Liver (tissue), 8 donors: ENCODE measurements at regions not wholly inside any gene's neighbourhood (a gene's known extent, or its start where the extent isn't known, plus 50 kb on each side); places are given as distances from the start of the nearest gene placed in this dataset.

Experiments
- DNase-seq: peaks from one replicate; pipeline ENCODE4 v3.0.0-alpha.2; 2017; ENCODE audit warnings: low spot score
- H3K27ac ChIP-seq, 2 donors: one replicate each; pipeline ENCODE4 v1.7.0; 2013; ENCODE audit warnings: inconsistent platforms in 2 of 2, low read length in 2 of 2, control low read depth in 1 of 2, low read depth in 1 of 2, mild to moderate bottlenecking in 1 of 2
- H3K27me3 ChIP-seq, 4 donors: one replicate each; pipeline versions ENCODE4 v1.6.1 to v1.7.0; 2013; ENCODE audit warnings: low read length in 3 of 4, inconsistent platforms in 1 of 4, mild to moderate bottlenecking in 1 of 4, moderate library complexity in 1 of 4; ENCODE audit not compliant: control insufficient read depth in 4 of 4, insufficient read depth in 4 of 4
- H3K36me3 ChIP-seq, 4 donors: one replicate each; pipeline versions ENCODE4 v1.6.1 to v1.7.0; 2013; ENCODE audit warnings: low read length in 3 of 4, mild to moderate bottlenecking in 3 of 4, low read depth in 1 of 4, moderate library complexity in 1 of 4; ENCODE audit not compliant: control insufficient read depth in 4 of 4, insufficient read depth in 3 of 4
- H3K4me1 ChIP-seq, 4 donors: one replicate each; pipeline versions ENCODE4 v1.6.1 to v1.7.0; 2013; ENCODE audit warnings: low read length in 3 of 4, mild to moderate bottlenecking in 3 of 4, moderate library complexity in 1 of 4; ENCODE audit not compliant: control insufficient read depth in 4 of 4, insufficient read depth in 4 of 4
- H3K4me3 ChIP-seq, 3 donors: one replicate each; pipeline versions ENCODE4 v1.6.1 to v1.7.0; 2013; ENCODE audit warnings: low read length in 3 of 3, control low read depth in 1 of 3, low read depth in 1 of 3, mild to moderate bottlenecking in 1 of 3
- H3K9ac ChIP-seq, 2 donors: one replicate each; pipeline ENCODE4 v1.7.0; 2013; ENCODE audit warnings: low read length in 2 of 2, mild to moderate bottlenecking in 2 of 2, moderate library complexity in 2 of 2, control low read depth in 1 of 2, low read depth in 1 of 2
- H3K9me3 ChIP-seq, 4 donors: one replicate each; pipeline versions ENCODE4 v1.6.1 to v1.7.0; 2013; ENCODE audit warnings: low read length in 3 of 4; ENCODE audit not compliant: control insufficient read depth in 4 of 4
- EGR1 ChIP-seq, 2 donors: IDR thresholded peaks; 2 replicates each; pipeline ENCODE4 v1.6.1; 2016 to 2018; ENCODE audit warnings: antibody characterized with exemption in 2 of 2, low read depth in 2 of 2
- FOXA1 ChIP-seq: IDR thresholded peaks from 2 replicates; pipeline ENCODE4 v1.6.1; 2016; ENCODE audit warnings: antibody characterized with exemption
- FOXA2 ChIP-seq: IDR thresholded peaks from 2 replicates; pipeline ENCODE4 v1.6.1; 2016; ENCODE audit warnings: antibody characterized with exemption
- GABPA ChIP-seq, 2 donors: IDR thresholded peaks in 1 of 2; conservative IDR thresholded peaks in 1 of 2; 2 replicates each; pipeline ENCODE4 v1.6.1; 2016; ENCODE audit warnings: antibody characterized with exemption in 2 of 2, mild to moderate bottlenecking in 1 of 2, moderate library complexity in 1 of 2
- HNF4A ChIP-seq, 2 donors: conservative IDR thresholded peaks; 2 replicates each; pipeline ENCODE4 v1.6.1; 2016; ENCODE audit warnings: antibody characterized with exemption in 2 of 2, mild to moderate bottlenecking in 2 of 2
- HNF4G ChIP-seq: IDR thresholded peaks from 2 replicates; pipeline ENCODE4 v1.6.1; 2016; ENCODE audit warnings: antibody characterized with exemption
- JUND ChIP-seq, 2 donors: IDR thresholded peaks; 2 replicates each; pipeline ENCODE4 v1.6.1; 2016; ENCODE audit warnings: antibody characterized with exemption in 2 of 2
- MAX ChIP-seq: IDR thresholded peaks from 2 replicates; pipeline ENCODE4 v1.6.1; 2016; ENCODE audit warnings: antibody characterized with exemption
- NR2F2 ChIP-seq: IDR thresholded peaks from 2 replicates; pipeline ENCODE4 v1.6.1; 2016; ENCODE audit warnings: antibody characterized with exemption
- RAD21 ChIP-seq, 2 donors: IDR thresholded peaks; 2 replicates each; pipeline ENCODE4 v1.6.1; 2016; ENCODE audit warnings: antibody characterized with exemption in 2 of 2, mild to moderate bottlenecking in 2 of 2
- REST ChIP-seq: IDR thresholded peaks from 2 replicates; pipeline ENCODE4 v1.6.1; 2016; ENCODE audit warnings: antibody characterized with exemption, mild to moderate bottlenecking
- RXRA ChIP-seq, 2 donors: IDR thresholded peaks; 2 replicates each; pipeline ENCODE4 v1.6.1; 2017 to 2018; ENCODE audit warnings: antibody characterized with exemption in 2 of 2, mild to moderate bottlenecking in 1 of 2
- SP1 ChIP-seq: IDR thresholded peaks from 2 replicates; pipeline ENCODE4 v1.6.1; 2018; ENCODE audit warnings: antibody characterized with exemption, mild to moderate bottlenecking
- TAF1 ChIP-seq: conservative IDR thresholded peaks from 2 replicates; pipeline ENCODE4 v1.6.1; 2016; ENCODE audit warnings: antibody characterized with exemption, mild to moderate bottlenecking
- YY1 ChIP-seq: IDR thresholded peaks from 2 replicates; pipeline ENCODE4 v1.6.1; 2016; ENCODE audit warnings: antibody characterized with exemption, mild to moderate bottlenecking
- ZBTB33 ChIP-seq: IDR thresholded peaks from 2 replicates; pipeline ENCODE4 v1.6.1; 2016; ENCODE audit warnings: antibody characterized with exemption
- WGBS: extraction: QIAGEN DNeasy Blood & Tissue Kit; methylation state at CpG from one replicate; pipeline ENCODE4 v1.1.7; 2013; 5-methylcytosine and 5-hydroxymethylcytosine counted together
- TF ChIP-seq, protein P1 (sequence below): fragments of 150-350 bp; IDR thresholded peaks from 2 replicates; pipeline ENCODE4 v1.5.1; 2017; ENCODE audit warnings: improper control_type of control experiment, low read depth, low read length; ENCODE audit not compliant: missing input control
- TF ChIP-seq, protein P2 (sequence below): IDR thresholded peaks from 2 replicates; pipeline ENCODE4 v1.6.1; 2016; ENCODE audit warnings: antibody characterized with exemption
- donor health status: healthy.
- donor health status: healthy.
- donor health status: healthy.
- donor health status: healthy.
- donor health status: healthy.

DNA sequence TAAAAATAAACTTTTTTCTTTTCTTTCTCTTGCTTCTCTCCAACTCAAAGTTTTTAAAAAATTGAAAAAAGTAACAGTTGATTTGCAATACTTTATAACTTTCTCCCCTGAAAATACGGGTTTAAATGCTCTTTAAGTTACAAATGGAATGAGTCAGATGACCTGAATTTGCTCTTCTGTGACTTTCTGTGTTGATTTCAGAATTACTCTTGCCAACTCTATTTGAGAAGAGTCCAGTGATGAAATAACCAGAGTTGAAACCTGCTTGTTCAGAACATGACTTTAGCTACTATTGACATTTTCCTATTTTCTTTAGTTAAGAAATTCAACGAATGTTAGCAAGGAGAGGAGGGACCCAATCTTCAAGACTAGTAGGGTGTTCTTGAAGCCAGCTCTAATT, 146.1 kb upstream of the ZSWIM2 start (continued):
- no peak for TF ChIP-seq REST
- TF ChIP-seq, protein P1, sequence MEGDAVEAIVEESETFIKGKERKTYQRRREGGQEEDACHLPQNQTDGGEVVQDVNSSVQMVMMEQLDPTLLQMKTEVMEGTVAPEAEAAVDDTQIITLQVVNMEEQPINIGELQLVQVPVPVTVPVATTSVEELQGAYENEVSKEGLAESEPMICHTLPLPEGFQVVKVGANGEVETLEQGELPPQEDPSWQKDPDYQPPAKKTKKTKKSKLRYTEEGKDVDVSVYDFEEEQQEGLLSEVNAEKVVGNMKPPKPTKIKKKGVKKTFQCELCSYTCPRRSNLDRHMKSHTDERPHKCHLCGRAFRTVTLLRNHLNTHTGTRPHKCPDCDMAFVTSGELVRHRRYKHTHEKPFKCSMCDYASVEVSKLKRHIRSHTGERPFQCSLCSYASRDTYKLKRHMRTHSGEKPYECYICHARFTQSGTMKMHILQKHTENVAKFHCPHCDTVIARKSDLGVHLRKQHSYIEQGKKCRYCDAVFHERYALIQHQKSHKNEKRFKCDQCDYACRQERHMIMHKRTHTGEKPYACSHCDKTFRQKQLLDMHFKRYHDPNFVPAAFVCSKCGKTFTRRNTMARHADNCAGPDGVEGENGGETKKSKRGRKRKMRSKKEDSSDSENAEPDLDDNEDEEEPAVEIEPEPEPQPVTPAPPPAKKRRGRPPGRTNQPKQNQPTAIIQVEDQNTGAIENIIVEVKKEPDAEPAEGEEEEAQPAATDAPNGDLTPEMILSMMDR: no peak
- no peak for TF ChIP-seq MAX
- TF ChIP-seq TAF1: no peak
- no peak for TF ChIP-seq RAD21 (IDR thresholded peaks at IDR 0.05)

DNA sequence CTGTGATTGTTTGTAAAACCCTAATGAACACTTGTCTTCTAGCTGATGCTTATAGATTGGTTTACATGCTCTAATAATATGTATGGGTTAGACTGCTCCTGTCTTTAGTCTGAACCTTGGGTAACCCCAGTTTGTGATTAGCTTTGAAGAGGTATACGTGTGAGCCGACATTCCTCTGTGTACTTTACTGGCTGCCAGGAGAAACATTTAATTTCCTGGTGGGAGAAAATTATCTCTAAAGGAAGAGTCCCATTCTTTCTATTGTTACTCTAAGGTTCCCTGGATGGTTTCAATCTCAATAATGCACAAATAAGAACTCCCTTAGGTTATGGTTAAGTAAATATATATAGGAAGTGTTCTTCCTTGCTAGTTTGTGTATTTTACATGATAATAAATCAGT, 143.6 kb upstream of the ZSWIM2 start:
- TF ChIP-seq SP1 (no peak), HNF4A (conservative IDR thresholded peaks at IDR 0.05) (no peak), TAF1 (no peak), NR2F2 (no peak), FOXA2 (no peak), HNF4G (no peak), FOXA1 (no peak), REST (no peak), MAX (no peak), GABPA (IDR thresholded peaks at IDR 0.05 in 1 of 2, conservative IDR thresholded peaks at IDR 0.05 in 1 of 2) (no peak), YY1 (no peak), JUND (IDR thresholded peaks at IDR 0.05) (no peak), EGR1 (IDR thresholded peaks at IDR 0.05; ENCODE audit: low read depth in 2 of 2) (no peak), RAD21 (IDR thresholded peaks at IDR 0.05) (no peak), RXRA (IDR thresholded peaks at IDR 0.05) (no peak), ZBTB33 (no peak)
- TF ChIP-seq, protein P1: no peak
- TF ChIP-seq, protein P2, sequence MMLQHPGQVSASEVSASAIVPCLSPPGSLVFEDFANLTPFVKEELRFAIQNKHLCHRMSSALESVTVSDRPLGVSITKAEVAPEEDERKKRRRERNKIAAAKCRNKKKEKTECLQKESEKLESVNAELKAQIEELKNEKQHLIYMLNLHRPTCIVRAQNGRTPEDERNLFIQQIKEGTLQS: no peak
- DNase-seq: no peak
- H3K9ac ChIP-seq: no peak overlapping the region
- no peaks in the 10 kb centered on the region for H3K36me3 ChIP-seq
- no peaks in the 10 kb centered on the region for H3K4me1 ChIP-seq
- no peak overlapping the region for H3K27ac ChIP-seq
- no peak overlapping the region for H3K4me3 ChIP-seq
- H3K27me3 ChIP-seq: peaks cover 0 to 4% (median 0%) of the 10 kb centered on the region in 4 donors
- H3K9me3 ChIP-seq: peaks cover 0 to 5% (median 2%) of the 10 kb centered on the region in 4 donors
- 35% methylated on average over 2 of the region's 2 CpGs for WGBS
